HepG2 (cell line): ENCODE measurements at regions not wholly inside any gene's neighbourhood (a gene's known extent, or its start where the extent isn't known, plus 50 kb on each side); places are given as distances from the start of the nearest gene placed in this dataset.

Source experiments
- AKNA ChIP-seq: sonication (generic); formaldehyde crosslinking; IDR thresholded peaks from 2 replicates; pipeline ENCODE4 v1.4.0; 2020; ENCODE audit warnings: missing genetic modification reagents, borderline replicate concordance
- HNF1A ChIP-seq, 2 experiments: sonication (generic) in 1 of 2; formaldehyde crosslinking in 1 of 2; IDR thresholded peaks; 2 replicates each; pipeline versions ENCODE4 v1.4.0 to v1.6.1; 2016 to 2020; ENCODE audit warnings: borderline replicate concordance in 1 of 2, low read depth in 1 of 2, mild to moderate bottlenecking in 1 of 2, missing genetic modification reagents in 1 of 2
- IRF2 ChIP-seq: IDR thresholded peaks from 2 replicates; pipeline ENCODE4 v1.6.1; 2018; ENCODE audit warnings: missing genetic modification reagents, missing compliant biosample characterization
- SMC3 ChIP-seq: IDR thresholded peaks from 2 replicates; pipeline ENCODE4 v1.6.1; 2011; ENCODE audit warnings: low read length, improper control_type of control experiment
- SP2 ChIP-seq: sonication (generic); formaldehyde crosslinking; IDR thresholded peaks from 2 replicates; pipeline ENCODE4 v1.5.1; 2020; ENCODE audit warnings: mild to moderate bottlenecking, missing genetic modification reagents
- WIZ ChIP-seq: sonication (generic); formaldehyde crosslinking; IDR thresholded peaks from 2 replicates; pipeline ENCODE4 v1.5.1; 2020; ENCODE audit warnings: mild to moderate bottlenecking, missing genetic modification reagents
- ZNF17 ChIP-seq: sonication (generic); formaldehyde crosslinking; IDR thresholded peaks from 2 replicates; pipeline ENCODE4 v1.5.0; 2020; ENCODE audit warnings: mild to moderate bottlenecking, missing genetic modification reagents
- ZNF256 ChIP-seq: sonication (generic); formaldehyde crosslinking; conservative IDR thresholded peaks from 2 replicates; pipeline ENCODE4 v1.4.0; 2020; ENCODE audit warnings: missing genetic modification reagents
- ZNF30 ChIP-seq: sonication (generic); formaldehyde crosslinking; IDR thresholded peaks from 2 replicates; pipeline ENCODE4 v1.5.0; 2020; ENCODE audit warnings: mild to moderate bottlenecking, missing genetic modification reagents
- ZNF468 ChIP-seq: sonication (generic); formaldehyde crosslinking; IDR thresholded peaks from 2 replicates; pipeline ENCODE4 v1.8.0; 2022; ENCODE audit warnings: mild to moderate bottlenecking, moderate library complexity, missing genetic modification reagents
- ZNF619 ChIP-seq: sonication (generic); formaldehyde crosslinking; IDR thresholded peaks from 2 replicates; pipeline ENCODE4 v1.4.0; 2020; ENCODE audit warnings: mild to moderate bottlenecking, missing genetic modification reagents
- ZNF672 ChIP-seq: sonication (generic); formaldehyde crosslinking; IDR thresholded peaks from 2 replicates; pipeline ENCODE4 v1.8.1; 2022; ENCODE audit warnings: missing genetic modification reagents
- ZSCAN9 ChIP-seq: IDR thresholded peaks from 2 replicates; pipeline ENCODE4 v1.6.1; 2016; ENCODE audit warnings: borderline replicate concordance
- TF ChIP-seq, protein P1 (sequence below): sonication (generic); formaldehyde crosslinking; IDR thresholded peaks from 2 replicates; pipeline ENCODE4 v1.9.0; 2021; ENCODE audit warnings: missing genetic modification reagents, borderline replicate concordance

- TF ChIP-seq, protein P1, sequence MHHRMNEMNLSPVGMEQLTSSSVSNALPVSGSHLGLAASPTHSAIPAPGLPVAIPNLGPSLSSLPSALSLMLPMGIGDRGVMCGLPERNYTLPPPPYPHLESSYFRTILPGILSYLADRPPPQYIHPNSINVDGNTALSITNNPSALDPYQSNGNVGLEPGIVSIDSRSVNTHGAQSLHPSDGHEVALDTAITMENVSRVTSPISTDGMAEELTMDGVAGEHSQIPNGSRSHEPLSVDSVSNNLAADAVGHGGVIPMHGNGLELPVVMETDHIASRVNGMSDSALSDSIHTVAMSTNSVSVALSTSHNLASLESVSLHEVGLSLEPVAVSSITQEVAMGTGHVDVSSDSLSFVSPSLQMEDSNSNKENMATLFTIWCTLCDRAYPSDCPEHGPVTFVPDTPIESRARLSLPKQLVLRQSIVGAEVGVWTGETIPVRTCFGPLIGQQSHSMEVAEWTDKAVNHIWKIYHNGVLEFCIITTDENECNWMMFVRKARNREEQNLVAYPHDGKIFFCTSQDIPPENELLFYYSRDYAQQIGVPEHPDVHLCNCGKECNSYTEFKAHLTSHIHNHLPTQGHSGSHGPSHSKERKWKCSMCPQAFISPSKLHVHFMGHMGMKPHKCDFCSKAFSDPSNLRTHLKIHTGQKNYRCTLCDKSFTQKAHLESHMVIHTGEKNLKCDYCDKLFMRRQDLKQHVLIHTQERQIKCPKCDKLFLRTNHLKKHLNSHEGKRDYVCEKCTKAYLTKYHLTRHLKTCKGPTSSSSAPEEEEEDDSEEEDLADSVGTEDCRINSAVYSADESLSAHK (CRISPR knock-in tag) = no peak
- TF ChIP-seq SMC3 (no peak), SP2 (no peak), ZNF672 (CRISPR knock-in tag) (no peak), AKNA (no peak), HNF1A (IDR thresholded peaks at IDR 0.05; ENCODE audit: low read depth) (no peak), HNF1A (CRISPR knock-in tag; IDR thresholded peaks at IDR 0.05; ENCODE audit: borderline replicate concordance) (peak; percentile 55; the same call in 1 of the 2 replicates), IRF2 (CRISPR knock-in tag) (peak; percentile 89), ZNF256 (no peak), ZNF619 (no peak), ZSCAN9 (0 out of 2 replicates have a peak, but pooled peaks have one; percentile 45), ZNF468 (CRISPR knock-in tag) (no peak), ZNF30 (CRISPR knock-in tag) (no peak), WIZ (CRISPR knock-in tag) (no peak), ZNF17 (CRISPR knock-in tag) (no peak)
Measured at GRCh38 chr2:31812051-31812798, 198.6 kb downstream of the MEMO1 start (continued).
